WI38 (cell line): ENCODE measurements at regions not wholly inside any gene's neighbourhood (a gene's known extent, or its start where the extent isn't known, plus 50 kb on each side); places are given as distances from the start of the nearest gene placed in this dataset.

Experiments used
- H3K4me3 ChIP-seq: 2 replicates; pipeline ENCODE4 v1.5.1; 2011; ENCODE audit warnings: low read depth, mild to moderate bottlenecking, control low read depth, low read length
- CTCF ChIP-seq: IDR thresholded peaks from 2 replicates; pipeline ENCODE4 v1.5.1; 2012; ENCODE audit warnings: low read depth, mild to moderate bottlenecking, control low read depth, low read length

DNA sequence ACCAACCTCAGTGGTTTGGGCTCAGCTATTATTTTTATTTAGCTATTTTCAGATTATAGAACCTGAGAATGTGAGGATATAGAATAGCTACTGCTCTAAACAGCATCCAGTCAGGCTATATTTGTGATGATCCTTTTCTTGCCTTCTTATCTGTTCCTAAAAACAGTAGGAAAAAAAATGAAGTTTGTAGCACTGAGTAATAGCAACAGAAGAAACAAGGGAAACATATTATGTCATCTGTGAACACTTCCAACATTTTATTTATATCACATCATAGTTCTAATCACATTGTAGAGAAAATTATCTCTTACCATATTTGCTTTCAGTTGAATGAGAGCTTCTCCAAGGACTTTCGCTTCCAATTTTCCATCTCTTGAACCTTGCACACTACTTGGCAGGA, 229.6 kb upstream of the PTPRZ1 start:
- no peak overlapping the region for H3K4me3 ChIP-seq
- TF ChIP-seq CTCF = no peak

DNA sequence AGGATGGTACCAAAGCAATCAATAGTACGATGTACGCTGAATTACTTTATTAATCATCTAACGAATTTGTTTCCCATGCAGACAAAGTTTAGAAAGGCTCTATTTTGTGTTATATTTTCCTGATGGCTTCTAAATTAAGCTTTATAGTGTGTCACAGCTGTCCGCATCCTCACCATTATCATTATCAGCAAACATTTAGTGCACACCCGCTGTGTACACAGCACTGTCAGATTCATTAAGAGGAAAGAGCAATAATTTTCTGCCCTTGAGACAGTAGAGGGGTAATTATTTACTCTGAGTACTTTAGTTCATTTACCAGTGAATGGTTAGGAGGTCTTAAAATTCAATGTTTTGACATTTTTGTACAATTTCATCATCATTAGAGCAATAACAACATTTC, 233.3 kb upstream of the PTPRZ1 start:
- no peak for TF ChIP-seq CTCF
- no peak overlapping the region for H3K4me3 ChIP-seq

DNA sequence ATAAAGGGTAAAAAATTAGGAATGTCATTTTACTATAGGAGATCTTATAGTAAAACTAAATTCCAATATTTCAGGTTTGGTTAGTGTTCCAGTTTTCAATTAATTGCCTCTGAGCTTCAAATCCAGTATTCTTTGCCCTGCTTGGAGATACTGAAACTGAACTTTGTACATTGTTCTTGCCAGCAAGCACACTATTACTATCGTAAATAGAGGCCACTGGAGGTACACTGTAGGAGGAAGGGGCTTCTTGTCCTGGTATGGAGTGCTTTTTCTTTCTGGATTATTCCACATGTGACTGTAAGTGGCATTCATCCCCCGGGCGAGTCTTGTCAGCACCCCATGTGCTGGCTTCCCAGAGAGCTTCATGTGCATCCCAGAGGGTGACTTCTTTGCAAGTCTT, 234.7 kb upstream of the PTPRZ1 start:
- H3K4me3 ChIP-seq = no peak overlapping the region
- no peak for TF ChIP-seq CTCF

- no peak overlapping the region for H3K4me3 ChIP-seq
- TF ChIP-seq CTCF = no peak
Observed at GRCh38 chr7:121634356-121634755, 238.2 kb upstream of the FAM3C start.

- no peak for TF ChIP-seq CTCF
- no peak overlapping the region for H3K4me3 ChIP-seq
Observed at GRCh38 chr7:121633186-121633585, 237.1 kb upstream of the FAM3C start.

DNA sequence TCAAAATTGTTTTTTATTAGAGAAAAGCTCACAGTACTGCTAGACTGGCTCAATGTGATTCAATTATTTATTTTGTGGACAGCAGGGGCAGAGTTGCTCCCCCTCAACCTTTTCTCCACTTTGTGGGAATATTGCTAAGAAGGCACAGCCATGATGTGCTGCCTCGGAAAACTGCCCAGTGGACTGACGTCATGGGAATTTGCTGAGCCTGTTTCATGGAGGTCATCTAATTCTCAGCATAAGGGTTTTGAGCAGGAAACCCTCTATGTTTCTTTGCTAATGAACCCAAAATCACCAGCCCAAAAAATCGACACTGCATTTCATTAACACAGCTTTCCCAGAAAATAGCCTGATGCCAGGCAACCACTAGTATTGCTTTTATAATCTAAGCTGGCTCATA, 228.8 kb upstream of the FAM3C start:
- TF ChIP-seq CTCF = no peak
- no peak overlapping the region for H3K4me3 ChIP-seq

GRCh38 chr7:121623130-121623872, 227.2 kb upstream of the FAM3C start:
- no peak overlapping the region for H3K4me3 ChIP-seq
- TF ChIP-seq CTCF = no peak
